Trophoblast cell (in vitro differentiated cells and primary cell): ENCODE measurements at regions not wholly inside any gene's neighbourhood (a gene's known extent, or its start where the extent isn't known, plus 50 kb on each side); places are given as distances from the start of the nearest gene placed in this dataset.

Source experiments
- DNase-seq, 2 donors: peaks; one replicate each; pipeline ENCODE4 v3.0.0-alpha.2; 2016
- H2AFZ ChIP-seq: 2 replicates; pipeline ENCODE4 v1.6.1; 2013; ENCODE audit warnings: low read length, moderate library complexity, mild to moderate bottlenecking; ENCODE audit not compliant: insufficient read depth, poor library complexity
- H2AK5ac ChIP-seq: 2 replicates; pipeline ENCODE4 v1.6.1; 2013; ENCODE audit warnings: mild to moderate bottlenecking, low read length
- H2BK120ac ChIP-seq: 2 replicates; pipeline ENCODE4 v1.6.1; 2013; ENCODE audit warnings: low read length, mild to moderate bottlenecking, moderate library complexity; ENCODE audit not compliant: insufficient read depth, poor library complexity
- H2BK12ac ChIP-seq: 2 replicates; pipeline ENCODE4 v1.6.1; 2013; ENCODE audit warnings: mild to moderate bottlenecking, low read length, moderate library complexity
- H2BK5ac ChIP-seq: 2 replicates; pipeline ENCODE4 v1.6.1; 2013; ENCODE audit warnings: low read length, low read depth, moderate library complexity, mild to moderate bottlenecking; ENCODE audit not compliant: poor library complexity
- H3K14ac ChIP-seq: 2 replicates; pipeline ENCODE4 v1.6.1; 2013; ENCODE audit warnings: mild to moderate bottlenecking, low read length
- H3K18ac ChIP-seq: 2 replicates; pipeline ENCODE4 v1.6.1; 2013; ENCODE audit warnings: mild to moderate bottlenecking, low read length
- H3K23ac ChIP-seq: 2 replicates; pipeline ENCODE4 v1.6.1; 2013; ENCODE audit warnings: low read length
- H3K27ac ChIP-seq: 2 replicates; pipeline ENCODE4 v1.5.1; 2013; ENCODE audit warnings: low read depth, mild to moderate bottlenecking, inconsistent platforms, low read length, moderate library complexity
- H3K27me3 ChIP-seq: 2 replicates; pipeline ENCODE4 v1.6.1; 2013; ENCODE audit warnings: inconsistent platforms, mild to moderate bottlenecking, low read length, moderate library complexity; ENCODE audit not compliant: insufficient read depth
- H3K36me3 ChIP-seq, 2 experiments: 1 replicate in 1 of 2; 2 replicates in 1 of 2; pipeline ENCODE4 v1.6.1; 2013; ENCODE audit warnings: low read length in 2 of 2, mild to moderate bottlenecking in 2 of 2, moderate library complexity in 1 of 2; ENCODE audit not compliant: insufficient read depth in 2 of 2, control insufficient read depth in 1 of 2
- H3K4ac ChIP-seq: 2 replicates; pipeline ENCODE4 v1.6.1; 2013; ENCODE audit warnings: low read depth, mild to moderate bottlenecking, low read length, moderate library complexity
- H3K4me1 ChIP-seq, 2 experiments: 1 replicate in 1 of 2; 2 replicates in 1 of 2; pipeline ENCODE4 v1.6.1; 2013; ENCODE audit warnings: low read length in 2 of 2, mild to moderate bottlenecking in 2 of 2, moderate library complexity in 1 of 2; ENCODE audit not compliant: insufficient read depth in 2 of 2, control insufficient read depth in 1 of 2
- H3K4me2 ChIP-seq: 2 replicates; pipeline ENCODE4 v1.6.1; 2013; ENCODE audit warnings: inconsistent platforms, mild to moderate bottlenecking, low read length, moderate library complexity
- H3K4me3 ChIP-seq: 2 replicates; pipeline ENCODE4 v1.5.1; 2013; ENCODE audit warnings: mild to moderate bottlenecking, low read depth, low read length, inconsistent platforms
- H3K79me1 ChIP-seq: one replicate; pipeline ENCODE4 v1.6.1; 2013; ENCODE audit warnings: low read length
- H3K79me2 ChIP-seq: 2 replicates; pipeline ENCODE4 v1.6.1; 2013; ENCODE audit warnings: low read length, mild to moderate bottlenecking; ENCODE audit not compliant: control insufficient read depth, insufficient read depth, poor library complexity
- H3K9ac ChIP-seq: 2 replicates; pipeline ENCODE4 v1.6.1; 2013; ENCODE audit warnings: mild to moderate bottlenecking, low read length
- H3K9me3 ChIP-seq: 2 replicates; pipeline ENCODE4 v1.6.1; 2013; ENCODE audit warnings: low read depth, mild to moderate bottlenecking, control low read depth, inconsistent platforms, low read length; ENCODE audit not compliant: insufficient read depth
- H4K12ac ChIP-seq: 2 replicates; pipeline ENCODE4 v1.6.1; 2013; ENCODE audit warnings: low read depth, mild to moderate bottlenecking, low read length, moderate library complexity
- H4K8ac ChIP-seq: 2 replicates; pipeline ENCODE4 v1.6.1; 2013; ENCODE audit warnings: low read depth, mild to moderate bottlenecking, low read length, moderate library complexity
- H4K91ac ChIP-seq: one replicate; pipeline ENCODE4 v1.6.1; 2013; ENCODE audit warnings: low read depth, mild to moderate bottlenecking, low read length, moderate library complexity
- WGBS: extraction: QIAGEN DNeasy Blood & Tissue Kit; methylation state at CpG from one replicate; pipeline ENCODE4 v1.1.7; 2013; ENCODE audit warnings: missing lambda C conversion rate; ENCODE audit not compliant: insufficient read length, insufficient coverage; ENCODE audit errors: extremely low coverage; 5-methylcytosine and 5-hydroxymethylcytosine counted together

GRCh38 chr13:69633044-69633443 lies 474.6 kb upstream of the ATXN8OS start:
- Histone ChIP-seq H3K18ac (no peak overlapping the region), H3K4ac (no peak overlapping the region), H2BK5ac (no peak overlapping the region), H3K79me1 (no peaks in the 10 kb centered on the region), H3K36me3 (peaks cover 0 to 2% of the 10 kb centered on the region in 2 experiments), H3K27ac (no peak overlapping the region), H3K14ac (no peak overlapping the region), H3K9me3 (no peaks in the 10 kb centered on the region), H3K79me2 (no peaks in the 10 kb centered on the region), H2BK120ac (no peak overlapping the region), H4K91ac (no peak overlapping the region), H2AFZ (no peak overlapping the region), H3K4me1 (no peaks in the 10 kb centered on the region), H3K9ac (no peak overlapping the region), H4K12ac (no peak overlapping the region), H3K4me3 (no peak overlapping the region), H4K8ac (no peak overlapping the region), H3K23ac (no peak overlapping the region), H3K4me2 (no peak overlapping the region), H2AK5ac (no peak overlapping the region), H3K27me3 (no peaks in the 10 kb centered on the region), H2BK12ac (no peak overlapping the region)
- DNase-seq, result no peak
- WGBS, result no CpG with 5 or more reads among the region's 1 CpG

GRCh38 chr13:69623973-69624372 lies 483.7 kb upstream of the ATXN8OS start:
- peaks cover 4% of the 10 kb centered on the region for H3K79me1 ChIP-seq
- no peak overlapping the region for H3K27ac ChIP-seq
- no peaks in the 10 kb centered on the region for H3K27me3 ChIP-seq
- no peak overlapping the region for H2BK5ac ChIP-seq
- H2AK5ac ChIP-seq, result no peak overlapping the region
- no peak for DNase-seq
- no peak overlapping the region for H3K18ac ChIP-seq
- no peak overlapping the region for H2BK12ac ChIP-seq
- H3K23ac ChIP-seq, result no peak overlapping the region
- no peak overlapping the region for H4K91ac ChIP-seq
- no peak overlapping the region for H2BK120ac ChIP-seq
- no peaks in the 10 kb centered on the region for H3K9me3 ChIP-seq
- H3K4ac ChIP-seq, result no peak overlapping the region
- H4K8ac ChIP-seq, result no peak overlapping the region
- H2AFZ ChIP-seq, result no peak overlapping the region
- peaks cover 0 to 3% of the 10 kb centered on the region in 2 experiments for H3K4me1 ChIP-seq
- H3K4me3 ChIP-seq, result no peak overlapping the region
- no peak overlapping the region for H3K14ac ChIP-seq
- H4K12ac ChIP-seq, result no peak overlapping the region
- H3K36me3 ChIP-seq, result no peaks in the 10 kb centered on the region
- H3K9ac ChIP-seq, result no peak overlapping the region
- no peaks in the 10 kb centered on the region for H3K79me2 ChIP-seq
- no peak overlapping the region for H3K4me2 ChIP-seq

GRCh38 chr13:69619651-69620050 lies 488.0 kb upstream of the ATXN8OS start:
- Histone ChIP-seq H2BK120ac (no peak overlapping the region), H4K12ac (no peak overlapping the region), H4K91ac (no peak overlapping the region), H3K4me3 (no peak overlapping the region), H3K23ac (no peak overlapping the region), H2BK12ac (no peak overlapping the region), H3K36me3 (no peaks in the 10 kb centered on the region), H3K4me1 (peaks cover 0 to 3% of the 10 kb centered on the region in 2 experiments), H3K14ac (no peak overlapping the region), H2AK5ac (no peak overlapping the region), H3K4me2 (no peak overlapping the region), H4K8ac (no peak overlapping the region), H3K9ac (no peak overlapping the region), H3K27me3 (no peaks in the 10 kb centered on the region), H3K79me1 (peaks cover 4% of the 10 kb centered on the region), H3K27ac (no peak overlapping the region), H3K9me3 (no peaks in the 10 kb centered on the region), H3K18ac (no peak overlapping the region), H2AFZ (no peak overlapping the region), H3K4ac (no peak overlapping the region), H2BK5ac (no peak overlapping the region), H3K79me2 (no peaks in the 10 kb centered on the region)
- no peak for DNase-seq
- no CpG with 5 or more reads among the region's 2 CpGs for WGBS

GRCh38 chr13:69618838-69619237 lies 488.8 kb upstream of the ATXN8OS start:
- Histone ChIP-seq H3K4ac (no peak overlapping the region), H3K23ac (no peak overlapping the region), H3K9ac (no peak overlapping the region), H3K36me3 (no peaks in the 10 kb centered on the region), H3K27ac (no peak overlapping the region), H2BK120ac (no peak overlapping the region), H3K4me3 (no peak overlapping the region), H4K8ac (no peak overlapping the region), H2BK12ac (peak overlapping the region; percentile 87), H3K27me3 (no peaks in the 10 kb centered on the region), H3K4me2 (no peak overlapping the region), H4K91ac (no peak overlapping the region), H3K14ac (no peak overlapping the region), H2AFZ (no peak overlapping the region), H4K12ac (no peak overlapping the region), H3K4me1 (peaks cover 0 to 3% of the 10 kb centered on the region in 2 experiments), H3K18ac (no peak overlapping the region), H2AK5ac (no peak overlapping the region), H2BK5ac (no peak overlapping the region), H3K79me2 (no peaks in the 10 kb centered on the region), H3K79me1 (peaks cover 4% of the 10 kb centered on the region), H3K9me3 (no peaks in the 10 kb centered on the region)
- no CpG with 5 or more reads among the region's 1 CpG for WGBS
- no peak for DNase-seq
